ENCODE measurements at regions not wholly inside any gene's neighbourhood (a gene's known extent, or its start where the extent isn't known, plus 50 kb on each side); places are given as distances from the start of the nearest gene placed in this dataset.

DNA sequence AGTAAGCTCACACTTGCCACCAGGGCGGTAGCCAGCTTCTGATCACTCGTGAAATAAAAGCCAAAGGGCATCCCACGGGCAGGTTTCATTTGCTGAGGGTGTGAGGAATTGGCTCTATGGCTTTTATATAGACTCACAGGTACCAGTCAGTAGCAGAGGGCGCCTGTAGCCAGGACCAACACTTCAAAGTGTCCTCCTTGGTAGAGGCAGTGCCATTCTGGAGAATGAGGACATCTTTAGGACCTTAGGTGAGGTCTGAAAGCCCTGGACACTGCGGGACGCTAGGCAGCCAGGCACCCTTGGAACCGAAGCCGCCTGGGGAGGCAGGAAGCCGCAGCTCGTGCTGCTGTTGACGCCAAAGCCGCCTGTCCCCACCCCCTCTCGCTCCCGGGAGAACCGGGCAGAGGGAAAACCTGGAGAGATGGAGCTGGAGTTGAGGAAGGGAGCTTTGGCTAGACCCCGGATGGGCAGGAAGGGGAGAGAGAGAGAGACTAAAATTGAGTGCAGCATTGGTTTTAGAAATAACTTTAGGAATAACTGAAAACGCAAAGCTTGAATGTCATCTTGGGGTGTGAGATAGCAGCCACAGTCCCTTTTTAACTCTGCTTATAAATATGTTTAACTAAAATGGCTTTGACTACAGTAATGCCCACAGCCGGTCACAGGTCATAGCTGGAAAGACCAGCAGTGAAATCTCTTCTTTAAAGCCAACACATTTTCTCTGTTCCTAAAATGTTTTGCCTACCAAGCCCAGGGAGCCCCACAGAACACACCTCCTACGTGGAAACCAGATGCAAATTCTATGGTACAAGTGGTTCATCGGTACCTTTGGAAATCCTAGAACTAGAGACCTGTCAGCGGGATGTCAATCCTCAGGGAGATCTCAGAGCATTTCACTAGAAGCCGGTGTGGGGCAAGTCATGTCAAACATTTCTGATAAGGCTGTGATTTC lies 128.5 kb upstream of the CDYL start (continued):
- no peak for TF ChIP-seq CCAR2 (IDR thresholded peaks at IDR 0.05; ENCODE audit: low read depth, low read length)
- TF ChIP-seq NCOA6 (IDR thresholded peaks at IDR 0.05): no peak
- TF ChIP-seq ESRRB (CRISPR knock-in tag; IDR thresholded peaks at IDR 0.05; ENCODE audit: borderline replicate concordance): no peak
- TF ChIP-seq ELF4 (CRISPR knock-in tag; IDR thresholded peaks at IDR 0.05): peak; percentile 88
- peak; percentile 36; the same call in 1 of the 2 replicates for TF ChIP-seq HIVEP1 (CRISPR knock-in tag; IDR thresholded peaks at IDR 0.05)
- TF ChIP-seq NCOA2 (IDR thresholded peaks at IDR 0.05; ENCODE audit: partially characterized antibody in 2 of 2): no peak
- TF ChIP-seq, protein P1, sequence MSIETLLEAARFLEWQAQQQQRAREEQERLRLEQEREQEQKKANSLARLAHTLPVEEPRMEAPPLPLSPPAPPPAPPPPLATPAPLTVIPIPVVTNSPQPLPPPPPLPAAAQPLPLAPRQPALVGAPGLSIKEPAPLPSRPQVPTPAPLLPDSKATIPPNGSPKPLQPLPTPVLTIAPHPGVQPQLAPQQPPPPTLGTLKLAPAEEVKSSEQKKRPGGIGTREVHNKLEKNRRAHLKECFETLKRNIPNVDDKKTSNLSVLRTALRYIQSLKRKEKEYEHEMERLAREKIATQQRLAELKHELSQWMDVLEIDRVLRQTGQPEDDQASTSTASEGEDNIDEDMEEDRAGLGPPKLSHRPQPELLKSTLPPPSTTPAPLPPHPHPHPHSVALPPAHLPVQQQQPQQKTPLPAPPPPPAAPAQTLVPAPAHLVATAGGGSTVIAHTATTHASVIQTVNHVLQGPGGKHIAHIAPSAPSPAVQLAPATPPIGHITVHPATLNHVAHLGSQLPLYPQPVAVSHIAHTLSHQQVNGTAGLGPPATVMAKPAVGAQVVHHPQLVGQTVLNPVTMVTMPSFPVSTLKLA (conservative IDR thresholded peaks at IDR 0.05): peak; percentile 86 to 92
- TF ChIP-seq, protein P2, sequence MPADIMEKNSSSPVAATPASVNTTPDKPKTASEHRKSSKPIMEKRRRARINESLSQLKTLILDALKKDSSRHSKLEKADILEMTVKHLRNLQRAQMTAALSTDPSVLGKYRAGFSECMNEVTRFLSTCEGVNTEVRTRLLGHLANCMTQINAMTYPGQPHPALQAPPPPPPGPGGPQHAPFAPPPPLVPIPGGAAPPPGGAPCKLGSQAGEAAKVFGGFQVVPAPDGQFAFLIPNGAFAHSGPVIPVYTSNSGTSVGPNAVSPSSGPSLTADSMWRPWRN (IDR thresholded peaks at IDR 0.05; ENCODE audit: low read depth): peak; percentile 63; the same call in 1 of the 2 replicates
- no peak for TF ChIP-seq TSC22D4 (tag; IDR thresholded peaks at IDR 0.05)
- no peak for TF ChIP-seq SMC3 (conservative IDR thresholded peaks at IDR 0.05; ENCODE audit: insufficient read depth, low read depth, low read length)
- TF ChIP-seq, protein P3, sequence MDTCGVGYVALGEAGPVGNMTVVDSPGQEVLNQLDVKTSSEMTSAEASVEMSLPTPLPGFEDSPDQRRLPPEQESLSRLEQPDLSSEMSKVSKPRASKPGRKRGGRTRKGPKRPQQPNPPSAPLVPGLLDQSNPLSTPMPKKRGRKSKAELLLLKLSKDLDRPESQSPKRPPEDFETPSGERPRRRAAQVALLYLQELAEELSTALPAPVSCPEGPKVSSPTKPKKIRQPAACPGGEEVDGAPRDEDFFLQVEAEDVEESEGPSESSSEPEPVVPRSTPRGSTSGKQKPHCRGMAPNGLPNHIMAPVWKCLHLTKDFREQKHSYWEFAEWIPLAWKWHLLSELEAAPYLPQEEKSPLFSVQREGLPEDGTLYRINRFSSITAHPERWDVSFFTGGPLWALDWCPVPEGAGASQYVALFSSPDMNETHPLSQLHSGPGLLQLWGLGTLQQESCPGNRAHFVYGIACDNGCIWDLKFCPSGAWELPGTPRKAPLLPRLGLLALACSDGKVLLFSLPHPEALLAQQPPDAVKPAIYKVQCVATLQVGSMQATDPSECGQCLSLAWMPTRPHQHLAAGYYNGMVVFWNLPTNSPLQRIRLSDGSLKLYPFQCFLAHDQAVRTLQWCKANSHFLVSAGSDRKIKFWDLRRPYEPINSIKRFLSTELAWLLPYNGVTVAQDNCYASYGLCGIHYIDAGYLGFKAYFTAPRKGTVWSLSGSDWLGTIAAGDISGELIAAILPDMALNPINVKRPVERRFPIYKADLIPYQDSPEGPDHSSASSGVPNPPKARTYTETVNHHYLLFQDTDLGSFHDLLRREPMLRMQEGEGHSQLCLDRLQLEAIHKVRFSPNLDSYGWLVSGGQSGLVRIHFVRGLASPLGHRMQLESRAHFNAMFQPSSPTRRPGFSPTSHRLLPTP (IDR thresholded peaks at IDR 0.05; ENCODE audit: borderline replicate concordance, extremely low read depth, insufficient read length): no peak
- TF ChIP-seq MYC (IDR thresholded peaks at IDR 0.05; ENCODE audit: low read depth, low read length): peak; percentile 78
- TF ChIP-seq MYC (CRISPR knock-in tag; IDR thresholded peaks at IDR 0.05; ENCODE audit: borderline replicate concordance, low read depth): no peak
- TF ChIP-seq BCOR (IDR thresholded peaks at IDR 0.05): peak; percentile 55; the same call in 1 of the 2 replicates
- TF ChIP-seq CSDE1 (IDR thresholded peaks at IDR 0.05): no peak
- TF ChIP-seq, protein P4, sequence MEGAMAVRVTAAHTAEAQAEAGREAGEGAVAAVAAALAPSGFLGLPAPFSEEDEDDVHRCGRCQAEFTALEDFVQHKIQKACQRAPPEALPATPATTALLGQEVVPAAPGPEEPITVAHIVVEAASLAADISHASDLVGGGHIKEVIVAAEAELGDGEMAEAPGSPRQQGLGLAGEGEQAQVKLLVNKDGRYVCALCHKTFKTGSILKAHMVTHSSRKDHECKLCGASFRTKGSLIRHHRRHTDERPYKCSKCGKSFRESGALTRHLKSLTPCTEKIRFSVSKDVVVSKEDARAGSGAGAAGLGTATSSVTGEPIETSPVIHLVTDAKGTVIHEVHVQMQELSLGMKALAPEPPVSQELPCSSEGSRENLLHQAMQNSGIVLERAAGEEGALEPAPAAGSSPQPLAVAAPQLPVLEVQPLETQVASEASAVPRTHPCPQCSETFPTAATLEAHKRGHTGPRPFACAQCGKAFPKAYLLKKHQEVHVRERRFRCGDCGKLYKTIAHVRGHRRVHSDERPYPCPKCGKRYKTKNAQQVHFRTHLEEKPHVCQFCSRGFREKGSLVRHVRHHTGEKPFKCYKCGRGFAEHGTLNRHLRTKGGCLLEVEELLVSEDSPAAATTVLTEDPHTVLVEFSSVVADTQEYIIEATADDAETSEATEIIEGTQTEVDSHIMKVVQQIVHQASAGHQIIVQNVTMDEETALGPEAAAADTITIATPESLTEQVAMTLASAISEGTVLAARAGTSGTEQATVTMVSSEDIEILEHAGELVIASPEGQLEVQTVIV (CRISPR knock-in tag; IDR thresholded peaks at IDR 0.05; ENCODE audit: borderline replicate concordance): no peak
- peak in 1 of 2 experiments; percentile 25; a peak in 1 of 4 replicates for TF ChIP-seq KDM1A (IDR thresholded peaks at IDR 0.05)

Measured in K562 (cell line).